ENCODE measurements at regions not wholly inside any gene's neighbourhood (a gene's known extent, or its start where the extent isn't known, plus 50 kb on each side); places are given as distances from the start of the nearest gene placed in this dataset.

- TF ChIP-seq POLR2A (IDR thresholded peaks at IDR 0.05): no peak
- no peak for TF ChIP-seq CTCF (IDR thresholded peaks at IDR 0.05)
These were observed 108.9 kb downstream of the FOXL3 start for GRCh38 chr7:398888-399287.
